Lower leg skin (tissue), 4 donors: ENCODE measurements at regions not wholly inside any gene's neighbourhood (a gene's known extent, or its start where the extent isn't known, plus 50 kb on each side); places are given as distances from the start of the nearest gene placed in this dataset.

Experiments used
- DNase-seq, 2 donors: peaks; one replicate each; pipeline ENCODE4 v3.0.0-alpha.2; 2019; ENCODE audit warnings: low spot score in 2 of 2
- H3K4me3 ChIP-seq: fragments of 200-600 bp; sonication (generic); 2 replicates; pipeline ENCODE4 v1.5.1; 2017; ENCODE audit warnings: mild to moderate bottlenecking, low read depth; ENCODE audit not compliant: poor library complexity, severe bottlenecking
- POLR2A ChIP-seq, 2 donors: fragments of 450-650 bp; IDR thresholded peaks; one replicate each; pipeline ENCODE4 v1.6.1; 2016 to 2017; ENCODE audit warnings: antibody characterized with exemption in 2 of 2, mild to moderate bottlenecking in 1 of 2, moderate library complexity in 1 of 2
- WGBS, 2 donors: methylation state at CpG; one replicate each; pipeline ENCODE4 v1.1.5; 2018; 5-methylcytosine and 5-hydroxymethylcytosine counted together
- intact Hi-C: fragments of 100-400 bp; cut with DNase I; formaldehyde crosslinking; loops from one replicate; pipeline ENCODE4 v1.15.0; 2023; ENCODE audit warnings: low total_unique reads
- TF ChIP-seq, protein P1 (sequence below), 3 donors: fragments of 450-650 bp; IDR thresholded peaks; one replicate each; pipeline ENCODE4 v1.5.1; 2016; ENCODE audit warnings: antibody characterized with exemption in 3 of 3, mild to moderate bottlenecking in 3 of 3, moderate library complexity in 2 of 3

DNA sequence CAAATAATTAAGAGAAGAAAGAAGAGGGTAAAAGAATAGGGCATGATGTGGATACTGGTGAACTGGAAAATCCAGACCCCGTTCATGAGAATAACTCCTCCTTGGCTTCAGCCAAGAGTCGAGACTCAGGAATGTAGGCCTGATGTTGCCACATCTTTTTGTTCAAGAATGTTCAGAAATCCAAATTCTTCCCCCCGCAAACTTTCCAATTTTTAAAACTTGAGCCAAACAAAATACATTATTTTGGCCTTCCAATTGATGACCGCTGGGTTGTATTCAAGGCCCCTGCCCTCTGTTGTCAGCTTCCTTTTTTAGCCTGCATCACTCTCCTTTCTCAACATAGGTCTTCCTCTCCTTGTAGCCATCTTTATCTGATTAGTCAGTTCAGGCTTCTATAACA is 106.1 kb downstream of the TNFAIP3 start:
- intact Hi-C loops, result no loop called here
- 74 to 75% methylated on average over 4 of the region's 4 CpGs for WGBS, 2 donors
- DNase-seq, result no peak
- TF ChIP-seq, protein P1, sequence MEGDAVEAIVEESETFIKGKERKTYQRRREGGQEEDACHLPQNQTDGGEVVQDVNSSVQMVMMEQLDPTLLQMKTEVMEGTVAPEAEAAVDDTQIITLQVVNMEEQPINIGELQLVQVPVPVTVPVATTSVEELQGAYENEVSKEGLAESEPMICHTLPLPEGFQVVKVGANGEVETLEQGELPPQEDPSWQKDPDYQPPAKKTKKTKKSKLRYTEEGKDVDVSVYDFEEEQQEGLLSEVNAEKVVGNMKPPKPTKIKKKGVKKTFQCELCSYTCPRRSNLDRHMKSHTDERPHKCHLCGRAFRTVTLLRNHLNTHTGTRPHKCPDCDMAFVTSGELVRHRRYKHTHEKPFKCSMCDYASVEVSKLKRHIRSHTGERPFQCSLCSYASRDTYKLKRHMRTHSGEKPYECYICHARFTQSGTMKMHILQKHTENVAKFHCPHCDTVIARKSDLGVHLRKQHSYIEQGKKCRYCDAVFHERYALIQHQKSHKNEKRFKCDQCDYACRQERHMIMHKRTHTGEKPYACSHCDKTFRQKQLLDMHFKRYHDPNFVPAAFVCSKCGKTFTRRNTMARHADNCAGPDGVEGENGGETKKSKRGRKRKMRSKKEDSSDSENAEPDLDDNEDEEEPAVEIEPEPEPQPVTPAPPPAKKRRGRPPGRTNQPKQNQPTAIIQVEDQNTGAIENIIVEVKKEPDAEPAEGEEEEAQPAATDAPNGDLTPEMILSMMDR (IDR thresholded peaks at IDR 0.05), result no peak
- no peak for TF ChIP-seq POLR2A (IDR thresholded peaks at IDR 0.05)
- no peak overlapping the region for H3K4me3 ChIP-seq

DNA sequence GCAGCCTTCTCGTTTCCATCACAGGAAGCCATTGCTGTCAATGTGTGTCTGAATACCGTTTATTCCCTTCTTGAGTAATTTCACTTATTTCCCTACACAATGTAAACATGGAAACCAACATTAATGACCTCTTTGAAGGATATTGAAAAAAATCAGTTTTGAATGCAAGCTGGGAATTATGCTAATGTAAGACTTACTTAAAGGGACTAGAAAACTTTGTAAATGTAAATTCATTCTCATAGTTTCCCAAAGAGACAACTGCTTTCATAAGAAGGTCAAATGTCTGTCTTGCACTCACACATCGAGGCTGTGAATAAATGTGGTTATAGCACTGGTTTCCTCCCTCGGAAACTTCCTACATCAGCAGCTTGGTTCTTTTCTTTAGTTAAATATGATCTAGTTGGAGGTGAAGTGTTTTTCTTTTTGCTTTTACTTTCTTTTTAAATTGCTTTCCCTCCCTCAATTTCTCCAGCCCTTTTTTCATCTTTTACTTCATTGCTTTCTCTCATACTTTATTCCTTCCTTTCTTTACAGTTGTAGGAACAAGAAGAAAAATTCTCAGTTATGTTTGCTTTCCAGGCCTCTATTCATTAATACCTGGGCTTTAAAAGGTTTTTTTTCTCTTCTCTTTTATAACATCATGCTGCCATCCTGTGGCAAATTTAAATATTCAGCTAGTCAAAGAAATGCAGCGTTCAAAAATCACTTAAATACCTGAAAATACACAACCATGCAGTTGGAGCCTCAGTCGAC is 108.3 kb downstream of the TNFAIP3 start:
- H3K4me3 ChIP-seq, result no peak overlapping the region
- WGBS, 2 donors, result 50 to 58% methylated on average over 6 of the region's 6 CpGs
- TF ChIP-seq, protein P1 (IDR thresholded peaks at IDR 0.05), result no peak
- TF ChIP-seq POLR2A (IDR thresholded peaks at IDR 0.05), result no peak
- intact Hi-C loops, result no loop called here
- DNase-seq, result no peak

DNA sequence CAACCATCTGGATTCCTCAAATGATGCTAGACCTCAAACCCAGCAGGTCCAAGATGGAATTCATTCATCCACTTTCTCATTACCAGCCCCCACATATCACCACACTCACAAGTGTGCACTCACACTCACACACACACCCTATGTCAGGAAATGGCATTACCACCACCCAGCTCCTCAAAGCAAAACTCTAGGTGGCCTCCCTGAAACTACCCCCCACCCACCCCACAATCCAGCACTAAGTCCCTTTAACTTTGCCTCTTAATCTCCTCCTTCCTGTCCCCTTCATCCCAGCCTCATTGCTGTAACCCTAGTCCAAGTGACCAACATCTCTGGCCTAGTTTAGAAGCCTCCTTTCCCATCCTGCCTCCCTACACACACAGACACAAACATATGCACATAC is 109.4 kb downstream of the TNFAIP3 start:
- no peak for DNase-seq
- intact Hi-C loops, result no loop called here
- TF ChIP-seq, protein P1 (IDR thresholded peaks at IDR 0.05), result no peak
- TF ChIP-seq POLR2A (IDR thresholded peaks at IDR 0.05), result no peak
- no peak overlapping the region for H3K4me3 ChIP-seq

DNA sequence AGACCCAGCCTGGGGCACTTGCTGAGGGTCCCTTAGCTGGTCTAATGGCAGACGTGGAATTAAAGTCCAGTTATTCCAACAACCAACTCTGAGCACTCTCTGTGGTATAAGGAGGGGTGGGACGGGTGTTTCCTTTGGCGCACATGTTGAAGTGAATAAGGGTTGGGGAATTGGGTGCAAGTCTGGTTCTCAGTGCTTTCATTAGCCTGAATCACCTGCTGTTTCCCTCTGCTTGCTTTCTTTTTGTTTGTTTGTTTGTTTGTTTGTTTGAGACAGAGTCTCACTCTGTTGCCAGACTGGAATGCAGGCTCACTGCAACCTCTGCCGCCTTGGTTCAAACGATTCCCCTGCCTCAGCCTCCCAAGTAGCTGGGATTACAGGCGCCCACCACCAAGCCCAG is 110.1 kb downstream of the TNFAIP3 start:
- 77 to 98% methylated on average over 6 of the region's 6 CpGs for WGBS, 2 donors
- no peak for DNase-seq
- no peak overlapping the region for H3K4me3 ChIP-seq
- no peak for TF ChIP-seq POLR2A (IDR thresholded peaks at IDR 0.05)
- TF ChIP-seq, protein P1 (IDR thresholded peaks at IDR 0.05), result no peak
- intact Hi-C loops, result no loop called here

DNA sequence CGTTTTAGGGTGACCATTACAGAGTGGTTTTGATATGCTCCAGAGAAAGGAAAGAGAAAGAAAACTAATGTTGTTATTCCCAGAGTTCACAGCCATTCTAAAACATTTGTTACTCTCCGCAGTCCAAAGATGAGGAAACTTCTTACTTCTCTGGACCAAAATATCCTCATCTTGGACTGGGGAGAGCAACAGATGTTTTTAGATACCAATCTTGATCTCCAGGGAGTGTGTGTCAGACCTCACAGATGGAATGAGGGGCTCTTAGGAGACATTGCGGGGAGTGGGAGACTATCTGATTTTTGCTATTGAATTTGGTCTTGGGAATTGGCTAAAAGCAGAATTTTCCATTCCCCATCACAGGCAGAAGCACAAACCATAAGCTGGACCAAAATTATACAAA is 110.8 kb downstream of the TNFAIP3 start:
- intact Hi-C loops, result no loop called here
- 42 to 58% methylated on average over 3 of the region's 3 CpGs for WGBS, 2 donors
- DNase-seq, result no peak

More for the DNA sequence above, 110.8 kb downstream of the TNFAIP3 start:
- H3K4me3 ChIP-seq, result no peak overlapping the region
- TF ChIP-seq, protein P1 (IDR thresholded peaks at IDR 0.05), result no peak
- TF ChIP-seq POLR2A (IDR thresholded peaks at IDR 0.05), result no peak
